ENCODE measurements at regions not wholly inside any gene's neighbourhood (a gene's known extent, or its start where the extent isn't known, plus 50 kb on each side); places are given as distances from the start of the nearest gene placed in this dataset.

DNA sequence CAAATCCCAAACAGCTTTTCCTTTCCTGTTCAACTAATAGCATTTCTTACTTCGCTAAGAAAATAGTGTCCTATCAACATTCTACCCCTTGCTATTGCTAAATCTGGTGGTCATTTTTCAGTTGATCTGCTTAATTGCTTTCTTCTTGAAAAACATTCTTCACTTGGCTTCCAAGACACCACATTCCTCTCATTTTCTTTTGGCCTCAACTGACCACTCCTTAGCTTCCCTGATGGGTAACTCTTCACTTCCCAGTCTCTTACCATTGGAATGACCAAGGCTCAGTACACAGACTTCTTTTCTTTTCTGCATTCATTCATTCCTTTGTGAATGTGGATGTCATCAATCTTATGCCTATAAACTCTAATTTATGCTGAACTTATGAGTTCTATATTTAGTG, 230.8 kb upstream of the CDH2 start:
- TF ChIP-seq, protein P1, sequence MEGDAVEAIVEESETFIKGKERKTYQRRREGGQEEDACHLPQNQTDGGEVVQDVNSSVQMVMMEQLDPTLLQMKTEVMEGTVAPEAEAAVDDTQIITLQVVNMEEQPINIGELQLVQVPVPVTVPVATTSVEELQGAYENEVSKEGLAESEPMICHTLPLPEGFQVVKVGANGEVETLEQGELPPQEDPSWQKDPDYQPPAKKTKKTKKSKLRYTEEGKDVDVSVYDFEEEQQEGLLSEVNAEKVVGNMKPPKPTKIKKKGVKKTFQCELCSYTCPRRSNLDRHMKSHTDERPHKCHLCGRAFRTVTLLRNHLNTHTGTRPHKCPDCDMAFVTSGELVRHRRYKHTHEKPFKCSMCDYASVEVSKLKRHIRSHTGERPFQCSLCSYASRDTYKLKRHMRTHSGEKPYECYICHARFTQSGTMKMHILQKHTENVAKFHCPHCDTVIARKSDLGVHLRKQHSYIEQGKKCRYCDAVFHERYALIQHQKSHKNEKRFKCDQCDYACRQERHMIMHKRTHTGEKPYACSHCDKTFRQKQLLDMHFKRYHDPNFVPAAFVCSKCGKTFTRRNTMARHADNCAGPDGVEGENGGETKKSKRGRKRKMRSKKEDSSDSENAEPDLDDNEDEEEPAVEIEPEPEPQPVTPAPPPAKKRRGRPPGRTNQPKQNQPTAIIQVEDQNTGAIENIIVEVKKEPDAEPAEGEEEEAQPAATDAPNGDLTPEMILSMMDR (IDR thresholded peaks at IDR 0.05) = no peak
- TF ChIP-seq REST (IDR thresholded peaks at IDR 0.05; ENCODE audit: insufficient read depth in 1 of 2, low read depth in 2 of 2, low read length in 1 of 2) = no peak

Data from Panc1 (cell line).